Spleen (tissue), 11 donors: ENCODE measurements at regions not wholly inside any gene's neighbourhood (a gene's known extent, or its start where the extent isn't known, plus 50 kb on each side); places are given as distances from the start of the nearest gene placed in this dataset.
"Not testable (repeated sequence)": the region's sequence is repeated elsewhere in the genome, so short reads cannot be mapped to it uniquely, and the experiment has no call there.

Experiments used
- DNase-seq: peaks from one replicate; pipeline ENCODE4 v3.0.0-alpha.2; 2020
- H3K27ac ChIP-seq, 8 donors: fragments of 200-600 bp; sonication (generic) in 7 of 8; 1 replicate in 4 of 8; 2 replicates in 4 of 8; pipeline versions ENCODE4 v1.5.0 to v1.8.0; 2016 to 2021; ENCODE audit warnings: inconsistent platforms in 4 of 8, mild to moderate bottlenecking in 4 of 8, moderate library complexity in 1 of 8
- H3K27me3 ChIP-seq, 7 donors: fragments of 200-600 bp; sonication (generic) in 6 of 7; replicated peaks in 1 of 7; 1 replicate in 4 of 7; 2 replicates in 3 of 7; pipeline versions ENCODE4 v1.5.0 to v1.8.0; 2016 to 2021; ENCODE audit warnings: inconsistent platforms in 3 of 7, mild to moderate bottlenecking in 1 of 7
- H3K36me3 ChIP-seq, 6 donors: fragments of 200-600 bp; sonication (generic) in 5 of 6; 1 replicate in 4 of 6; 2 replicates in 2 of 6; pipeline versions ENCODE4 v1.5.0 to v1.8.0; 2016 to 2021; ENCODE audit warnings: inconsistent platforms in 2 of 6
- H3K4me1 ChIP-seq, 6 donors: fragments of 200-600 bp; sonication (generic) in 5 of 6; 1 replicate in 3 of 6; 2 replicates in 3 of 6; pipeline versions ENCODE4 v1.5.0 to v1.8.0; 2016 to 2021; ENCODE audit warnings: inconsistent platforms in 3 of 6
- H3K4me3 ChIP-seq, 8 donors: fragments of 200-600 bp; sonication (generic) in 7 of 8; 1 replicate in 4 of 8; 2 replicates in 4 of 8; pipeline versions ENCODE4 v1.5.0 to v1.8.0; 2016 to 2021; ENCODE audit warnings: inconsistent platforms in 4 of 8, mild to moderate bottlenecking in 4 of 8, moderate library complexity in 2 of 8
- H3K9me3 ChIP-seq, 8 donors: fragments of 200-600 bp; sonication (generic) in 7 of 8; 1 replicate in 4 of 8; 2 replicates in 4 of 8; pipeline versions ENCODE4 v1.5.0 to v1.8.0; 2016 to 2021; ENCODE audit warnings: inconsistent platforms in 4 of 8
- CTCF ChIP-seq, 11 experiments: fragments of 200-600 bp in 7 of 11; fragments of 450-650 bp in 4 of 11; sonication (generic) in 4 of 11; IDR thresholded peaks in 8 of 11; conservative IDR thresholded peaks in 3 of 11; 1 replicate in 7 of 11; 2 replicates in 4 of 11; pipeline versions ENCODE4 v1.4.0 to v1.8.0; 2016 to 2021; ENCODE audit warnings: antibody characterized with exemption in 11 of 11, inconsistent platforms in 4 of 11, mild to moderate bottlenecking in 1 of 11
- POLR2A ChIP-seq, 3 donors: fragments of 450-650 bp; IDR thresholded peaks; one replicate each; pipeline ENCODE4 v1.5.1; 2017; ENCODE audit warnings: antibody characterized with exemption in 3 of 3, mild to moderate bottlenecking in 1 of 3
- POLR2AphosphoS5 ChIP-seq, 3 donors: sonication (generic); formaldehyde crosslinking; IDR thresholded peaks; one replicate each; pipeline ENCODE4 v1.5.1; 2017; ENCODE audit warnings: antibody characterized with exemption in 3 of 3
- WGBS, 5 donors: extraction: QIAGEN DNeasy Blood & Tissue Kit in 3 of 5; methylation state at CpG; one replicate each; pipeline versions ENCODE4 v1.1.5 to v1.1.7; 2013 to 2018; 5-methylcytosine and 5-hydroxymethylcytosine counted together
- intact Hi-C: fragments of 100-400 bp; cut with DNase I; formaldehyde crosslinking; loops from one replicate; pipeline ENCODE4 v1.15.0; 2023; ENCODE audit warnings: low total_unique reads
- donor health status: healthy with polysubstance abuse.
- donor health status: DM: no; HTN: no; CAD: no; lungs with moderate emphysema.
- donor health status: DM: no; HTN: no; CAD: no.
- donor health status: Bipolar disorder and iron deficiency.
- donor health status: healthy.
- donor health status: DM: no; HTN: no; CAD: no.
- donor health status: DM: yes; HTN: yes; CAD: no.

GRCh38 chr14:48323665-48324064 lies 648.3 kb upstream of the MDGA2 start:
- Histone ChIP-seq H3K4me3 (no peak overlapping the region), H3K4me1 (no peaks in the 10 kb centered on the region), H3K9me3 (peaks cover 0 to 7% (median 0%) of the 10 kb centered on the region in 8 donors), H3K36me3 (no peaks in the 10 kb centered on the region), H3K27ac (no peak overlapping the region), H3K27me3 (no peaks in the 10 kb centered on the region)
- TF ChIP-seq POLR2AphosphoS5 (IDR thresholded peaks at IDR 0.05) (no peak), POLR2A (IDR thresholded peaks at IDR 0.05) (no peak), CTCF (IDR thresholded peaks at IDR 0.05 in 8 of 11, conservative IDR thresholded peaks at IDR 0.05 in 3 of 11) (no peak)
- intact Hi-C loops, result no loop called here
- DNase-seq, result no peak
- 71 to 84% (median 76%) methylated on average over 6 of the region's 6 CpGs for WGBS, 5 donors

GRCh38 chr14:48319823-48320222 lies 644.4 kb upstream of the MDGA2 start:
- peaks cover 0 to 7% (median 0%) of the 10 kb centered on the region in 8 donors for H3K9me3 ChIP-seq
- no peak overlapping the region for H3K27ac ChIP-seq
- no peak overlapping the region for H3K4me3 ChIP-seq
- TF ChIP-seq POLR2AphosphoS5 (IDR thresholded peaks at IDR 0.05), result no peak
- TF ChIP-seq POLR2A (IDR thresholded peaks at IDR 0.05), result no peak
- TF ChIP-seq CTCF (IDR thresholded peaks at IDR 0.05 in 8 of 11, conservative IDR thresholded peaks at IDR 0.05 in 3 of 11), result no peak
- intact Hi-C loops, result no loop called here
- H3K27me3 ChIP-seq, result no peaks in the 10 kb centered on the region
- no peak for DNase-seq
- no peaks in the 10 kb centered on the region for H3K36me3 ChIP-seq
- H3K4me1 ChIP-seq, result no peaks in the 10 kb centered on the region

GRCh38 chr14:48304729-48305128 lies 629.3 kb upstream of the MDGA2 start:
- Histone ChIP-seq H3K27me3 (no peaks in the 10 kb centered on the region), H3K9me3 (no peaks in the 10 kb centered on the region), H3K36me3 (no peaks in the 10 kb centered on the region), H3K4me1 (no peaks in the 10 kb centered on the region), H3K27ac (no peak overlapping the region), H3K4me3 (no peak overlapping the region)
- TF ChIP-seq CTCF (IDR thresholded peaks at IDR 0.05 in 8 of 11, conservative IDR thresholded peaks at IDR 0.05 in 3 of 11) (no peak), POLR2A (IDR thresholded peaks at IDR 0.05) (no peak), POLR2AphosphoS5 (IDR thresholded peaks at IDR 0.05) (no peak)
- WGBS, 5 donors, result 74 to 82% (median 77%) methylated on average over 3 of the region's 3 CpGs
- no peak for DNase-seq
- intact Hi-C loops, result no loop called here

- H3K9me3 ChIP-seq, result peaks cover 0 to 12% (median 6%) of the 10 kb centered on the region in 8 donors
- DNase-seq, result no peak
- H3K36me3 ChIP-seq, result no peaks in the 10 kb centered on the region
- TF ChIP-seq CTCF (IDR thresholded peaks at IDR 0.05 in 8 of 11, conservative IDR thresholded peaks at IDR 0.05 in 3 of 11), result no peak
- no peak for TF ChIP-seq POLR2AphosphoS5 (IDR thresholded peaks at IDR 0.05)
- TF ChIP-seq POLR2A (IDR thresholded peaks at IDR 0.05), result no peak
- H3K27me3 ChIP-seq, result no peaks in the 10 kb centered on the region
- no peaks in the 10 kb centered on the region for H3K4me1 ChIP-seq
- H3K27ac ChIP-seq, result no peak overlapping the region
- no peak overlapping the region for H3K4me3 ChIP-seq
- intact Hi-C loops, result no loop called here
Measured at GRCh38 chr14:48289701-48290100, 614.3 kb upstream of the MDGA2 start.

GRCh38 chr14:48285217-48285616 lies 609.8 kb upstream of the MDGA2 start:
- DNase-seq, H3K4me3 ChIP-seq, H3K36me3 ChIP-seq, H3K27me3 ChIP-seq, intact Hi-C loops, H3K4me1 ChIP-seq, H3K27ac ChIP-seq: not testable (repeated sequence)
- H3K9me3 ChIP-seq, result peaks cover 0 to 18% (median 9%) of the 10 kb centered on the region in 8 donors
- 80 to 94% (median 89%) methylated on average over 9 to 11 of the region's 11 CpGs for WGBS, 5 donors
